NCI-H460 (cell line): ENCODE measurements at regions not wholly inside any gene's neighbourhood (a gene's known extent, or its start where the extent isn't known, plus 50 kb on each side); places are given as distances from the start of the nearest gene placed in this dataset.

Experiments
- DNase-seq: peaks from one replicate; pipeline ENCODE4 v3.0.0-alpha.2; 2016; ENCODE audit warnings: low read depth; ENCODE audit errors: extremely low read depth

GRCh38 chr11:80748207-80748925, 1307.5 kb upstream of the TENM4 start:
- no peak for DNase-seq

GRCh38 chr11:80746300-80746699, 1305.5 kb upstream of the TENM4 start:
- DNase-seq, result no peak

GRCh38 chr11:80745416-80745815, 1304.6 kb upstream of the TENM4 start:
- DNase-seq, result no peak

GRCh38 chr11:80733790-80734189, 1293.0 kb upstream of the TENM4 start:
- no peak for DNase-seq

GRCh38 chr11:80733361-80733760, 1292.5 kb upstream of the TENM4 start:
- DNase-seq, result no peak

GRCh38 chr11:80727315-80727714, 1286.5 kb upstream of the TENM4 start:
- DNase-seq, result peak; percentile 32

GRCh38 chr11:80726236-80726635, 1285.4 kb upstream of the TENM4 start:
- no peak for DNase-seq

- no peak for DNase-seq
These were observed 1283.5 kb upstream of the TENM4 start for GRCh38 chr11:80724366-80724765.

GRCh38 chr11:80722629-80723028, 1281.8 kb upstream of the TENM4 start:
- DNase-seq, result no peak

- no peak for DNase-seq
These were observed 1279.5 kb upstream of the TENM4 start for GRCh38 chr11:80720295-80720694.

- DNase-seq, result no peak
These were observed 1278.4 kb upstream of the TENM4 start for GRCh38 chr11:80719292-80719646.

- DNase-seq, result no peak
These were observed 1277.9 kb upstream of the TENM4 start for GRCh38 chr11:80718611-80719291.

- no peak for DNase-seq
These were observed 1261.4 kb upstream of the TENM4 start for GRCh38 chr11:80702264-80702663.

GRCh38 chr11:80700386-80700785, 1259.6 kb upstream of the TENM4 start:
- peak; percentile 33 for DNase-seq

- peak; percentile 77 for DNase-seq
These were observed 1258.8 kb upstream of the TENM4 start for GRCh38 chr11:80699406-80700177.

GRCh38 chr11:80698637-80699036, 1257.8 kb upstream of the TENM4 start:
- DNase-seq, result peak; percentile 87

- peak; percentile 32 for DNase-seq
These were observed 1253.6 kb upstream of the TENM4 start for GRCh38 chr11:80694385-80694784.

GRCh38 chr11:80687941-80688340, 1247.1 kb upstream of the TENM4 start:
- DNase-seq, result no peak

GRCh38 chr11:80686889-80687288, 1246.1 kb upstream of the TENM4 start:
- DNase-seq, result no peak

GRCh38 chr11:80673566-80673965, 1232.7 kb upstream of the TENM4 start:
- DNase-seq, result no peak

- DNase-seq, result no peak
These were observed 1228.8 kb upstream of the TENM4 start for GRCh38 chr11:80669620-80670019.

- no peak for DNase-seq
These were observed 1227.2 kb upstream of the TENM4 start for GRCh38 chr11:80668039-80668438.
